ENCODE measurements at regions not wholly inside any gene's neighbourhood (a gene's known extent, or its start where the extent isn't known, plus 50 kb on each side); places are given as distances from the start of the nearest gene placed in this dataset.

DNA sequence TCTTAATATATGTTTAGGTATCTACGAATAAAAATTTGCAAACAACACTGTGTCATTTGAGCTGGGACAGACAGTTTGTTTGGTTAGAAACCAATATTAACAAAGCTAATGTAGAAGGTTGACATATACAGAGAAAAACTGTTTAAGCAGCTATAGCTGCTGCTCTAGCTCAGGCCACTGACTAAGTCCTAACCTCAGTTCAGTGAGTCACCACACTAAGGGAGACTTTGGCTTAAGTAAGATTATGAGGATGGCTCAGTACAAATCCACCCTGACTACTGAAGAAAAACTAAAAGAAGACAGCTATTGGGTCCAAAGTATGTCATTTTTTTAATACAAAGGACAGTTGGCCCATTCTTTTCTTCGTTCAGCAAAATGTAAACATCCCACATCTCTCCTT is 717.3 kb upstream of the ACTRT1 start:
- no peak for FAIRE-seq
- TF ChIP-seq, protein P1, sequence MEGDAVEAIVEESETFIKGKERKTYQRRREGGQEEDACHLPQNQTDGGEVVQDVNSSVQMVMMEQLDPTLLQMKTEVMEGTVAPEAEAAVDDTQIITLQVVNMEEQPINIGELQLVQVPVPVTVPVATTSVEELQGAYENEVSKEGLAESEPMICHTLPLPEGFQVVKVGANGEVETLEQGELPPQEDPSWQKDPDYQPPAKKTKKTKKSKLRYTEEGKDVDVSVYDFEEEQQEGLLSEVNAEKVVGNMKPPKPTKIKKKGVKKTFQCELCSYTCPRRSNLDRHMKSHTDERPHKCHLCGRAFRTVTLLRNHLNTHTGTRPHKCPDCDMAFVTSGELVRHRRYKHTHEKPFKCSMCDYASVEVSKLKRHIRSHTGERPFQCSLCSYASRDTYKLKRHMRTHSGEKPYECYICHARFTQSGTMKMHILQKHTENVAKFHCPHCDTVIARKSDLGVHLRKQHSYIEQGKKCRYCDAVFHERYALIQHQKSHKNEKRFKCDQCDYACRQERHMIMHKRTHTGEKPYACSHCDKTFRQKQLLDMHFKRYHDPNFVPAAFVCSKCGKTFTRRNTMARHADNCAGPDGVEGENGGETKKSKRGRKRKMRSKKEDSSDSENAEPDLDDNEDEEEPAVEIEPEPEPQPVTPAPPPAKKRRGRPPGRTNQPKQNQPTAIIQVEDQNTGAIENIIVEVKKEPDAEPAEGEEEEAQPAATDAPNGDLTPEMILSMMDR (IDR thresholded peaks at IDR 0.05; ENCODE audit: insufficient read depth, low read length, severe bottlenecking), result no peak
- Histone ChIP-seq H3K27me3 (ENCODE audit: control insufficient read depth, insufficient read depth, low read length) (no peaks in the 10 kb centered on the region), H3K4me3 (ENCODE audit: low read depth, low read length) (no peak overlapping the region), H3K36me3 (ENCODE audit: control insufficient read depth, insufficient read depth, low read length) (no peaks in the 10 kb centered on the region)
- no peak for DNase-seq (ENCODE audit: low read depth)

DNA sequence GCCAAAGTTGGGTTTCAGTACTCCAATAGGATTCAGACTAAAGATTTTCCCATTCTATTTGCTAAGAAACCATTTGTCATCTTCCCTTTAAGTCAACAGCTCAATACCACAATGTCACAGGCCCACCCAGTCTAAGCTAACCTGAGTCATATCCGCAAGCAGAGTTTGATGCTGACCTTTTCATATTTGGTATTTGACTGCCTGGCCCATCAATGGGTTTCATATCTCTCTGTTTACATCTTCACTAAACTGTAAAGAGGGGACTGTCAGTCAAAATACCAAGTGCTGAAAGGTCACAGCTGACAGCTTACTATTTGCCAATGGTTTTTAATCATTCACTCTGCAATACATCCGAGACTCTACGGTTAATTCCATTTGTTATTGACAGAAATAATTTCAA is 707.5 kb upstream of the ACTRT1 start:
- no peaks in the 10 kb centered on the region for H3K36me3 ChIP-seq (ENCODE audit: control insufficient read depth, insufficient read depth, low read length)
- TF ChIP-seq, protein P1 (IDR thresholded peaks at IDR 0.05; ENCODE audit: insufficient read depth, low read length, severe bottlenecking), result no peak
- no peak for FAIRE-seq
- no peaks in the 10 kb centered on the region for H3K27me3 ChIP-seq (ENCODE audit: control insufficient read depth, insufficient read depth, low read length)
- DNase-seq (ENCODE audit: low read depth), result no peak
- H3K4me3 ChIP-seq (ENCODE audit: low read depth, low read length), result no peak overlapping the region

DNA sequence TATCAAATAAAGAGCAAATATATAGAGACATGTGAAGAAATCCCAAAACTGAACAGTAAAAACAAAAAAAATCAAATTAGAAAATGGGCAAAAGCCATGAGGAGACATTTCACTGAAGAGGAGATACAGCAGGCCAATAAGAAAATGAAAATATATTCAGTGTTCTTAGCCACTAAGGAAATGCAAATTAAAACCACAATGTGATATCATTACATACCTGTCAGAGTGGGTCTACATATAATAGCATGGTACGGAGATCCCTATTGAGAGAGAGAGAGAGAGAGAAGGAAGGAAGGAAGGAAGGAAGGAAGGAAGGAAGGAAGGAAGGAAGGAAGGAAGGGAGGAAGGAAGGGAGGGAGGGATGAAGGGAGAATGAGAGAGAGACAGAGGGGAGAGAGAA is 707.0 kb upstream of the ACTRT1 start:
- FAIRE-seq (no peak), DNase-seq (ENCODE audit: low read depth) (no peak)
- Histone ChIP-seq H3K4me3 (ENCODE audit: low read depth, low read length) (no peak overlapping the region), H3K36me3 (ENCODE audit: control insufficient read depth, insufficient read depth, low read length) (no peaks in the 10 kb centered on the region), H3K27me3 (ENCODE audit: control insufficient read depth, insufficient read depth, low read length) (no peaks in the 10 kb centered on the region)
- TF ChIP-seq, protein P1 (IDR thresholded peaks at IDR 0.05; ENCODE audit: insufficient read depth, low read length, severe bottlenecking), result no peak

DNA sequence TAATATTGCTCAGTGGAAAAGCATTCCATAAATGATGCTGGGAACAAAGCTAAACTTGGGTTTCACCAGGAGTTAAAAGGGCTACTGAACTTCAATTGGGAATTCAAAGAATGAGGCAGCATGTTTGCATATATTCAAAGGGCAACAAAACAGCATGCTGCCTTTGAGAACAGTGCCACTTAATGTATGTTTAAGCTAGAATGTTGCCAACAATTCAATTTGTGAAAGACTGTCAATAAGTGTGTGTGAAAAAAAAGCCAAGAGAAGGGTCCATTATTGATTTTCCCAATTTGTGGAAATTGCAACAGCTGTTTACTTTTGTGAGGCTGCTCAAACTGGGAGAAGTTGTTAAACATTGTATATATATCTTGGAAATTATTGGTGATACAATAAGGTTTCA is 701.9 kb upstream of the ACTRT1 start:
- no peak for DNase-seq (ENCODE audit: low read depth)
- TF ChIP-seq, protein P1 (IDR thresholded peaks at IDR 0.05; ENCODE audit: insufficient read depth, low read length, severe bottlenecking), result no peak
- H3K27me3 ChIP-seq (ENCODE audit: control insufficient read depth, insufficient read depth, low read length), result no peaks in the 10 kb centered on the region
- no peaks in the 10 kb centered on the region for H3K36me3 ChIP-seq (ENCODE audit: control insufficient read depth, insufficient read depth, low read length)
- H3K4me3 ChIP-seq (ENCODE audit: low read depth, low read length), result no peak overlapping the region
- no peak for FAIRE-seq

DNA sequence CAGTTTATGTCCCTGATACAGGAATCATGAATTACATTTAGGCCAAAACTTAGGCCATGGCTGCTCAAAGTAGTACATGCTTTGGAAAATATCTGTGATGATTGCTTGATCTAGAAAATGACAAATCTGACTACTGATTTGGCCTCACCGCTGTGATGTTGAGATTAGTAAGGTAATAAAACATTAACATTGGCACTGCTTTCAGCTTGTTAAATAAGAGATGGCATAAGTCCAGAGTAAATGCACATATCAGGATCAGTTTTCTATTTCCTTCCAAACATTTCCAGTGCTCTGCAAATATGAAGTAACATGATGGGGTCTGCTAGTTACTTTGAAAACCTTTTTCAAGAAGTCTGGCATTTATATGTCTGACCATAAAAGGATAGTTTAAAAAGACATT is 687.3 kb upstream of the ACTRT1 start:
- H3K36me3 ChIP-seq (ENCODE audit: control insufficient read depth, insufficient read depth, low read length), result no peaks in the 10 kb centered on the region
- DNase-seq (ENCODE audit: low read depth), result no peak
- no peak for FAIRE-seq
- H3K4me3 ChIP-seq (ENCODE audit: low read depth, low read length), result no peak overlapping the region
- H3K27me3 ChIP-seq (ENCODE audit: control insufficient read depth, insufficient read depth, low read length), result no peaks in the 10 kb centered on the region
- TF ChIP-seq, protein P1 (IDR thresholded peaks at IDR 0.05; ENCODE audit: insufficient read depth, low read length, severe bottlenecking), result no peak

DNA sequence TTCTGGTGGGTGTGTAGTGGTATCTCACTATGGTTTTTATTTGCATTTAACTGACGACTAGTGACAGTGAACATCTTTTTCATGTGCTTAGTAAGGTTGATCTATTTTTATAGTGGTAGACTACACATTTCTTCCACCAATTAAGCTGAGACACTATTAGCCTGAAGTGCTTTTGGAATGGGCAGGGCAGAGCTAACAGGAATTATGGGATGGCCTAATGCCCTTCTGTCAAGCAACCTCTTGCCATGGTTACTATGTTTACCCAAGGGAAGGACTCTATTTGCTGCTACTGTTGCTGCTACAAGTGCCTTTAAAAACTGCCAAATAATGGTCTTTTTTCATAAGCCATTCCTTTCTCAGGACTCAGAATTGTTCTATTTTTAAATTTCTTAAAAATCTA is 676.7 kb upstream of the ACTRT1 start:
- H3K36me3 ChIP-seq (ENCODE audit: control insufficient read depth, insufficient read depth, low read length), result no peaks in the 10 kb centered on the region
- FAIRE-seq, result no peak
- H3K27me3 ChIP-seq (ENCODE audit: control insufficient read depth, insufficient read depth, low read length), result no peaks in the 10 kb centered on the region
- no peak overlapping the region for H3K4me3 ChIP-seq (ENCODE audit: low read depth, low read length)
- no peak for DNase-seq (ENCODE audit: low read depth)
- TF ChIP-seq, protein P1 (IDR thresholded peaks at IDR 0.05; ENCODE audit: insufficient read depth, low read length, severe bottlenecking), result no peak

Data from bronchial epithelial cell (primary cell).